HCT116 (cell line): ENCODE measurements at regions not wholly inside any gene's neighbourhood (a gene's known extent, or its start where the extent isn't known, plus 50 kb on each side); places are given as distances from the start of the nearest gene placed in this dataset.

Experiments
- ATAC-seq: fragments of 200-7000 bp; cut with Tn5 transposase; 2 replicates; pipeline ENCODE4 v1.9.1; 2020; ENCODE audit warnings: mild to moderate bottlenecking, moderate library complexity
- BruUV-seq: library from RNA; stranded (reverse); fragments of 400-500 nt; replicated peaks from 2 replicates; lab custom pipeline; 2021; lab: Mats Ljungman, UMichigan
- CTCF ChIA-PET: fragments of 300-600 bp; sonication (Branson Sonifier 250); formaldehyde crosslinking; loops from one replicate; lab custom pipeline; 2021; ENCODE audit warnings: antibody characterized with exemption; lab: Charles Lee
- POLR2A ChIA-PET: fragments of 300-600, 350-600 bp; sonication (Branson Sonifier 250); formaldehyde crosslinking; loops from one replicate; lab custom pipeline; 2021; ENCODE audit warnings: antibody characterized with exemption; lab: Charles Lee
- RAD21 ChIA-PET, 2 experiments: fragments of 300-600 bp; sonication (Branson Sonifier 250); formaldehyde crosslinking; loops; one replicate each; lab custom pipeline; 2023; ENCODE audit warnings: low total read pairs in 2 of 2; ENCODE audit not compliant: uncharacterized antibody in 2 of 2, unreplicated experiment in 2 of 2, low non-redundant PET in 1 of 2; lab: Charles Lee
- DNase-seq: peaks from one replicate; pipeline ENCODE4 v3.0.0-alpha.2; 2010; ENCODE audit warnings: low read depth, low spot score
- H2AFZ ChIP-seq: fragments of 200-600 bp; shearing (Covaris generic), sonication (generic); 2 replicates; pipeline ENCODE4 v1.6.1; 2017; ENCODE audit warnings: low read depth, mixed run types, mixed read lengths, antibody characterized with exemption, low read length; ENCODE audit not compliant: poor library complexity, severe bottlenecking
- H3K27ac ChIP-seq: 2 replicates; pipeline ENCODE4 v1.5.1; 2012; ENCODE audit warnings: low read depth, low read length
- H3K27me3 ChIP-seq: fragments of 200-600 bp; sonication (generic); 2 replicates; pipeline ENCODE4 v1.6.1; 2016; ENCODE audit warnings: mixed run types, low read length, mixed read lengths; ENCODE audit not compliant: insufficient read depth
- H3K36me3 ChIP-seq, 2 experiments: fragments of 200-500 bp in 1 of 2; fragments of 200-600 bp in 1 of 2; sonication (Bioruptor generic) in 1 of 2; sonication (generic) in 1 of 2; 2 replicates each; pipeline versions ENCODE4 v1.5.1 to v1.6.1; 2014 to 2016; ENCODE audit warnings: low read length in 2 of 2, inconsistent platforms in 1 of 2, mixed read lengths in 1 of 2, mixed run types in 1 of 2; ENCODE audit not compliant: insufficient read depth in 2 of 2, control insufficient read depth in 1 of 2
- H3K4me1 ChIP-seq, 2 experiments: fragments of 200-600 bp in 1 of 2; sonication (generic) in 1 of 2; 2 replicates each; pipeline versions ENCODE4 v1.5.1 to v1.6.1; 2012 to 2017; ENCODE audit warnings: low read length in 2 of 2, inconsistent platforms in 1 of 2, mild to moderate bottlenecking in 1 of 2, mixed read lengths in 1 of 2, mixed run types in 1 of 2, moderate library complexity in 1 of 2; ENCODE audit not compliant: insufficient read depth in 2 of 2, control insufficient read depth in 1 of 2
- H3K4me2 ChIP-seq: fragments of 200-600 bp; sonication (generic); 2 replicates; pipeline ENCODE4 v1.6.1; 2017; ENCODE audit warnings: mixed run types, low read length, mixed read lengths
- H3K4me3 ChIP-seq, 2 experiments: fragments of 200-600 bp in 1 of 2; sonication (generic) in 1 of 2; replicated peaks in 1 of 2; 2 replicates each; pipeline ENCODE4 v1.5.1; 2011 to 2016; ENCODE audit warnings: low read length in 2 of 2, control low read depth in 1 of 2, low read depth in 1 of 2, mild to moderate bottlenecking in 1 of 2, mixed read lengths in 1 of 2, mixed run types in 1 of 2
- H3K79me2 ChIP-seq: fragments of 200-600 bp; sonication (generic); 2 replicates; pipeline ENCODE4 v1.6.1; 2017; ENCODE audit warnings: mild to moderate bottlenecking, mixed run types, low read length, moderate library complexity, mixed read lengths; ENCODE audit not compliant: insufficient read depth
- H3K9ac ChIP-seq: fragments of 200-600 bp; sonication (generic); 2 replicates; pipeline ENCODE4 v1.6.1; 2016; ENCODE audit warnings: low read length, mixed read lengths
- H3K9me2 ChIP-seq: fragments of 200-600 bp; sonication (generic), shearing (Covaris generic); 2 replicates; pipeline ENCODE4 v1.6.1; 2017; ENCODE audit warnings: mixed run types, mild to moderate bottlenecking, moderate library complexity; ENCODE audit not compliant: insufficient read depth
- H3K9me3 ChIP-seq, 2 experiments: fragments of 200-500 bp in 1 of 2; fragments of 200-600 bp in 1 of 2; sonication (Bioruptor generic) in 1 of 2; sonication (generic) in 1 of 2; 2 replicates each; pipeline ENCODE4 v1.6.1; 2014 to 2017; ENCODE audit warnings: low read length in 2 of 2, mixed read lengths in 2 of 2, inconsistent platforms in 1 of 2, low read depth in 1 of 2, mild to moderate bottlenecking in 1 of 2, mixed run types in 1 of 2, moderate library complexity in 1 of 2; ENCODE audit not compliant: control insufficient read depth in 1 of 2, insufficient read depth in 1 of 2
- H4K20me1 ChIP-seq: fragments of 200-600 bp; sonication (generic), shearing (Covaris generic); 2 replicates; pipeline ENCODE4 v1.6.1; 2017; ENCODE audit warnings: mixed run types, mild to moderate bottlenecking, moderate library complexity; ENCODE audit not compliant: insufficient read depth
- ATF3 ChIP-seq: IDR thresholded peaks from 2 replicates; pipeline ENCODE4 v1.6.1; 2012
- CBX3 ChIP-seq: IDR thresholded peaks from 2 replicates; pipeline ENCODE4 v1.6.1; 2012; ENCODE audit warnings: low read depth
- CEBPB ChIP-seq: IDR thresholded peaks from 2 replicates; pipeline ENCODE4 v1.6.1; 2012; ENCODE audit warnings: low read depth
- EGR1 ChIP-seq: IDR thresholded peaks from 2 replicates; pipeline ENCODE4 v1.6.1; 2012; ENCODE audit warnings: low read depth
- ELF1 ChIP-seq: IDR thresholded peaks from 2 replicates; pipeline ENCODE4 v1.6.1; 2012; ENCODE audit warnings: low read depth, borderline replicate concordance
- EZH2phosphoT487 ChIP-seq: fragments of 200-600 bp; IDR thresholded peaks from 2 replicates; pipeline ENCODE4 v1.6.1; 2018; ENCODE audit warnings: antibody characterized with exemption, borderline replicate concordance
- FOSL1 ChIP-seq: IDR thresholded peaks from 2 replicates; pipeline ENCODE4 v1.6.1; 2012; ENCODE audit warnings: low read depth
- JUND ChIP-seq: IDR thresholded peaks from 2 replicates; pipeline ENCODE4 v1.6.1; 2012
- POLR2A ChIP-seq: IDR thresholded peaks from 2 replicates; pipeline ENCODE4 v1.7.0; 2011; ENCODE audit warnings: borderline replicate concordance; ENCODE audit not compliant: insufficient read depth, insufficient read length; ENCODE audit errors: extremely low read depth
- POLR2AphosphoS5 ChIP-seq: IDR thresholded peaks from 2 replicates; pipeline ENCODE4 v1.6.1; 2011; ENCODE audit warnings: mild to moderate bottlenecking, low read depth, low read length, moderate library complexity
- RAD21 ChIP-seq: IDR thresholded peaks from 2 replicates; pipeline ENCODE4 v1.6.1; 2012; ENCODE audit warnings: low read depth, mild to moderate bottlenecking
- SIN3A ChIP-seq: IDR thresholded peaks from 2 replicates; pipeline ENCODE4 v1.6.1; 2012; ENCODE audit warnings: low read depth
- SP1 ChIP-seq: IDR thresholded peaks from 2 replicates; pipeline ENCODE4 v1.6.1; 2012; ENCODE audit warnings: low read depth
- SRF ChIP-seq: IDR thresholded peaks from 2 replicates; pipeline ENCODE4 v1.6.1; 2012; ENCODE audit warnings: low read depth
- TCF7L2 ChIP-seq: IDR thresholded peaks from 2 replicates; pipeline ENCODE4 v1.7.0; 2011; ENCODE audit warnings: borderline replicate concordance, inconsistent platforms; ENCODE audit not compliant: insufficient read depth, insufficient read length; ENCODE audit errors: extremely low read depth
- YY1 ChIP-seq: IDR thresholded peaks from 2 replicates; pipeline ENCODE4 v1.6.1; 2011; ENCODE audit warnings: low read length, low read depth, moderate library complexity, mild to moderate bottlenecking; ENCODE audit not compliant: insufficient replicate concordance; ENCODE audit errors: extremely low read depth
- ZFX ChIP-seq: fragments of 450-650 bp; IDR thresholded peaks from 2 replicates; pipeline ENCODE4 v1.6.1; 2017
- ZNF274 ChIP-seq: fragments of 200-500 bp; sonication (Bioruptor generic); IDR thresholded peaks from 2 replicates; pipeline ENCODE4 v1.6.1; 2014; ENCODE audit warnings: mild to moderate bottlenecking, low read depth, low read length, inconsistent platforms
- intact Hi-C: fragments of 100-400 bp; cut with micrococcal nuclease; formaldehyde crosslinking; loops from 2 replicates; pipeline ENCODE4 v1.10.0; 2022
- TF ChIP-seq, protein P1 (sequence below): IDR thresholded peaks from 2 replicates; pipeline ENCODE4 v1.6.1; 2012; ENCODE audit warnings: low read depth
- TF ChIP-seq, protein P2 (sequence below), 3 experiments: fragments of 200-600 bp in 1 of 3; sonication (generic) in 1 of 3; IDR thresholded peaks in 2 of 3; conservative IDR thresholded peaks in 1 of 3; 2 replicates each; pipeline ENCODE4 v1.5.1; 2012 to 2017; ENCODE audit warnings: low read depth in 2 of 3, low read length in 2 of 3, antibody characterized with exemption in 1 of 3, borderline replicate concordance in 1 of 3, control low read depth in 1 of 3, mild to moderate bottlenecking in 1 of 3, mixed read lengths in 1 of 3, mixed run types in 1 of 3, moderate library complexity in 1 of 3; ENCODE audit not compliant: insufficient read depth in 1 of 3

GRCh38 chr2:59191781-59192180, 950.7 kb upstream of the FANCL start:
- no peaks in the 10 kb centered on the region for H3K27me3 ChIP-seq
- ChIA-PET POLR2A (no interaction called here), CTCF (no interaction called here), RAD21 (no interaction called here)
- H3K9me2 ChIP-seq = no peaks in the 10 kb centered on the region
- no peak overlapping the region for H3K4me2 ChIP-seq
- no TSS peak for BruUV-seq
- H3K9ac ChIP-seq = no peak overlapping the region
- H3K4me3 ChIP-seq = no peak overlapping the region
- DNase-seq = no peak
- no peaks in the 10 kb centered on the region for H4K20me1 ChIP-seq
- intact Hi-C loops = no loop called here
- no peak for ATAC-seq
- TF ChIP-seq JUND = no peak
- TF ChIP-seq, protein P1, sequence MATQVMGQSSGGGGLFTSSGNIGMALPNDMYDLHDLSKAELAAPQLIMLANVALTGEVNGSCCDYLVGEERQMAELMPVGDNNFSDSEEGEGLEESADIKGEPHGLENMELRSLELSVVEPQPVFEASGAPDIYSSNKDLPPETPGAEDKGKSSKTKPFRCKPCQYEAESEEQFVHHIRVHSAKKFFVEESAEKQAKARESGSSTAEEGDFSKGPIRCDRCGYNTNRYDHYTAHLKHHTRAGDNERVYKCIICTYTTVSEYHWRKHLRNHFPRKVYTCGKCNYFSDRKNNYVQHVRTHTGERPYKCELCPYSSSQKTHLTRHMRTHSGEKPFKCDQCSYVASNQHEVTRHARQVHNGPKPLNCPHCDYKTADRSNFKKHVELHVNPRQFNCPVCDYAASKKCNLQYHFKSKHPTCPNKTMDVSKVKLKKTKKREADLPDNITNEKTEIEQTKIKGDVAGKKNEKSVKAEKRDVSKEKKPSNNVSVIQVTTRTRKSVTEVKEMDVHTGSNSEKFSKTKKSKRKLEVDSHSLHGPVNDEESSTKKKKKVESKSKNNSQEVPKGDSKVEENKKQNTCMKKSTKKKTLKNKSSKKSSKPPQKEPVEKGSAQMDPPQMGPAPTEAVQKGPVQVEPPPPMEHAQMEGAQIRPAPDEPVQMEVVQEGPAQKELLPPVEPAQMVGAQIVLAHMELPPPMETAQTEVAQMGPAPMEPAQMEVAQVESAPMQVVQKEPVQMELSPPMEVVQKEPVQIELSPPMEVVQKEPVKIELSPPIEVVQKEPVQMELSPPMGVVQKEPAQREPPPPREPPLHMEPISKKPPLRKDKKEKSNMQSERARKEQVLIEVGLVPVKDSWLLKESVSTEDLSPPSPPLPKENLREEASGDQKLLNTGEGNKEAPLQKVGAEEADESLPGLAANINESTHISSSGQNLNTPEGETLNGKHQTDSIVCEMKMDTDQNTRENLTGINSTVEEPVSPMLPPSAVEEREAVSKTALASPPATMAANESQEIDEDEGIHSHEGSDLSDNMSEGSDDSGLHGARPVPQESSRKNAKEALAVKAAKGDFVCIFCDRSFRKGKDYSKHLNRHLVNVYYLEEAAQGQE = no peak
- no peak for TF ChIP-seq ELF1
- TF ChIP-seq POLR2AphosphoS5 = no peak
- no peak for TF ChIP-seq EZH2phosphoT487
- no peak for TF ChIP-seq ZFX
- TF ChIP-seq POLR2A = no peak
- no peak for TF ChIP-seq ATF3
- TF ChIP-seq SIN3A = no peak
- TF ChIP-seq CBX3 = no peak
- no peak for TF ChIP-seq TCF7L2
- no peak for TF ChIP-seq SRF
- TF ChIP-seq, protein P2, sequence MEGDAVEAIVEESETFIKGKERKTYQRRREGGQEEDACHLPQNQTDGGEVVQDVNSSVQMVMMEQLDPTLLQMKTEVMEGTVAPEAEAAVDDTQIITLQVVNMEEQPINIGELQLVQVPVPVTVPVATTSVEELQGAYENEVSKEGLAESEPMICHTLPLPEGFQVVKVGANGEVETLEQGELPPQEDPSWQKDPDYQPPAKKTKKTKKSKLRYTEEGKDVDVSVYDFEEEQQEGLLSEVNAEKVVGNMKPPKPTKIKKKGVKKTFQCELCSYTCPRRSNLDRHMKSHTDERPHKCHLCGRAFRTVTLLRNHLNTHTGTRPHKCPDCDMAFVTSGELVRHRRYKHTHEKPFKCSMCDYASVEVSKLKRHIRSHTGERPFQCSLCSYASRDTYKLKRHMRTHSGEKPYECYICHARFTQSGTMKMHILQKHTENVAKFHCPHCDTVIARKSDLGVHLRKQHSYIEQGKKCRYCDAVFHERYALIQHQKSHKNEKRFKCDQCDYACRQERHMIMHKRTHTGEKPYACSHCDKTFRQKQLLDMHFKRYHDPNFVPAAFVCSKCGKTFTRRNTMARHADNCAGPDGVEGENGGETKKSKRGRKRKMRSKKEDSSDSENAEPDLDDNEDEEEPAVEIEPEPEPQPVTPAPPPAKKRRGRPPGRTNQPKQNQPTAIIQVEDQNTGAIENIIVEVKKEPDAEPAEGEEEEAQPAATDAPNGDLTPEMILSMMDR (IDR thresholded peaks at IDR 0.05 in 2 of 3, conservative IDR thresholded peaks at IDR 0.05 in 1 of 3; ENCODE audit: borderline replicate concordance in 1 of 3, insufficient read depth in 1 of 3, low read depth in 2 of 3, low read length in 2 of 3) = no peak
- TF ChIP-seq SP1 = no peak
- no peak for TF ChIP-seq EGR1
- TF ChIP-seq CEBPB = no peak
- no peak for TF ChIP-seq FOSL1
- no peak for TF ChIP-seq ZNF274
- TF ChIP-seq RAD21 = no peak
- TF ChIP-seq YY1 = no peak
- H3K4me1 ChIP-seq = no peaks in the 10 kb centered on the region
- H3K36me3 ChIP-seq = no peaks in the 10 kb centered on the region
- H3K9me3 ChIP-seq = no peaks in the 10 kb centered on the region
- H3K27ac ChIP-seq = no peak overlapping the region
- H2AFZ ChIP-seq = no peak overlapping the region
- no peaks in the 10 kb centered on the region for H3K79me2 ChIP-seq
